AG09309 (cell line): ENCODE measurements at regions not wholly inside any gene's neighbourhood (a gene's known extent, or its start where the extent isn't known, plus 50 kb on each side); places are given as distances from the start of the nearest gene placed in this dataset.
"Not testable (repeated sequence)": the region's sequence is repeated elsewhere in the genome, so short reads cannot be mapped to it uniquely, and the experiment has no call there.

ENCODE experiments used
- DNase-seq: peaks from one replicate; pipeline ENCODE4 v3.0.0-alpha.2; 2010; ENCODE audit warnings: low read depth
- H3K4me3 ChIP-seq: 2 replicates; pipeline ENCODE4 v1.5.1; 2011; ENCODE audit warnings: mild to moderate bottlenecking, low read depth, low read length, moderate library complexity; ENCODE audit not compliant: control insufficient read depth
- TF ChIP-seq, protein P1 (sequence below): IDR thresholded peaks from 2 replicates; pipeline ENCODE4 v1.5.1; 2011; ENCODE audit warnings: mild to moderate bottlenecking, low read depth, low read length, inconsistent platforms; ENCODE audit not compliant: insufficient read depth, control insufficient read depth; ENCODE audit errors: missing control alignments

DNA sequence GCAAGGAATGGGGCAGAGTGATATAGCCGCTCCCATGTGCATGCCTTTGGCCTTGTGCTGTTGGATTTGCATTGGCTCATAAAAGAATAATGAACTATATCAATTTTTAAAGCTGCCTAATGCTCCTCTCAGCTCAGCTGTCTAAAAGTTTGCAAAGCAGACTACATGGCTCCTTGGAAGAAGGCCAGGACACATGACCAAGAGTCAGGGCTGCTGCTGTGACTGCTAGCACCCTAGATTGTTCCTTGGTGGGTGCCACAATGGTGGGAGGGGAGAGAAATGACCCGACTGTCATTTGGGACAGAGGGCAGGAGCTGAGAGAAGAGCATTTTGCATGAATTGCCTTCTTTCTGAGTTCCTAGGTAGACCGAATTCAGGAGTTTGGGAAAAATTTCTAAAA lies 307.9 kb downstream of the PDCD6IP start:
- no peak for DNase-seq
- TF ChIP-seq, protein P1, sequence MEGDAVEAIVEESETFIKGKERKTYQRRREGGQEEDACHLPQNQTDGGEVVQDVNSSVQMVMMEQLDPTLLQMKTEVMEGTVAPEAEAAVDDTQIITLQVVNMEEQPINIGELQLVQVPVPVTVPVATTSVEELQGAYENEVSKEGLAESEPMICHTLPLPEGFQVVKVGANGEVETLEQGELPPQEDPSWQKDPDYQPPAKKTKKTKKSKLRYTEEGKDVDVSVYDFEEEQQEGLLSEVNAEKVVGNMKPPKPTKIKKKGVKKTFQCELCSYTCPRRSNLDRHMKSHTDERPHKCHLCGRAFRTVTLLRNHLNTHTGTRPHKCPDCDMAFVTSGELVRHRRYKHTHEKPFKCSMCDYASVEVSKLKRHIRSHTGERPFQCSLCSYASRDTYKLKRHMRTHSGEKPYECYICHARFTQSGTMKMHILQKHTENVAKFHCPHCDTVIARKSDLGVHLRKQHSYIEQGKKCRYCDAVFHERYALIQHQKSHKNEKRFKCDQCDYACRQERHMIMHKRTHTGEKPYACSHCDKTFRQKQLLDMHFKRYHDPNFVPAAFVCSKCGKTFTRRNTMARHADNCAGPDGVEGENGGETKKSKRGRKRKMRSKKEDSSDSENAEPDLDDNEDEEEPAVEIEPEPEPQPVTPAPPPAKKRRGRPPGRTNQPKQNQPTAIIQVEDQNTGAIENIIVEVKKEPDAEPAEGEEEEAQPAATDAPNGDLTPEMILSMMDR: no peak
- no peak overlapping the region for H3K4me3 ChIP-seq

DNA sequence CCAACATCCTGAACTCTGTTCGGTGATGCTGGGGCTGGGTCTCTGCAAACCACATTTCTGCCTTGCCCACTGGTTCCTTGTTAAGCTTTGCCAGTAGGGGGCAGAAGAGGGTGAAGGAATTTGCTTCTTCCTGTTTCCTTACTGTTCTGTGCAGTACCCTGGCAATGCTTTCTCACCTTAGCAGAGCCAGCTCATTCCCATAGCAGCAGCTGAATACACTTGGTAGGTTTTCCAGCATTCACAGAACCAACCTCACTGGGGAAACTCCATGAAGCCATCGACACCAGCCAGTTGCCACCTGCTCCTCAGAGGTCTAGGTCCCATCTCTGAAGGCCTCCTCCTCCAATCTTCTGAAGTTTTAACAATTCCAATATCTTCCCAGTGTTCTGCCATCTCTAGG lies 308.4 kb downstream of the PDCD6IP start:
- H3K4me3 ChIP-seq: no peak overlapping the region
- TF ChIP-seq, protein P1: no peak
- DNase-seq: no peak

DNA sequence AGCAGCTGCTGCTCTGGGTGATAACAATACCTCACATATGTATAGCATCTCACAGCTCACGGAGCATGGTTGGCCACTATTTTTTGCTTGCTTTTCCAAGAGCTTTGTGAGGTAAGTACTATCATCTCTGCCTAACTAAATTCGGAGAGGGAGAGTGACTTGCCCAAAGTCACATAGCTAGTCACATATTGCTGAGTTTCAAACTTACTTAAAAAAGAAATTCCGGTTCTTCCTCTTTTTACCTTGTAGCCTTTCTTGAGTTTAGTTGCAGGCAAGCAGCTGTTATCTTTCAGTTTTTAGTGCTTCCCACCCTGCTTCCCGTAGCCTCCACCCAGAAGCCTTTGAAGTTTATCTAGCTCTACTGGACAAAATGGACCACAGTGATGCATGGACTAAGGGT lies 309.2 kb downstream of the PDCD6IP start:
- TF ChIP-seq, protein P1: no peak
- DNase-seq: no peak
- no peak overlapping the region for H3K4me3 ChIP-seq

DNA sequence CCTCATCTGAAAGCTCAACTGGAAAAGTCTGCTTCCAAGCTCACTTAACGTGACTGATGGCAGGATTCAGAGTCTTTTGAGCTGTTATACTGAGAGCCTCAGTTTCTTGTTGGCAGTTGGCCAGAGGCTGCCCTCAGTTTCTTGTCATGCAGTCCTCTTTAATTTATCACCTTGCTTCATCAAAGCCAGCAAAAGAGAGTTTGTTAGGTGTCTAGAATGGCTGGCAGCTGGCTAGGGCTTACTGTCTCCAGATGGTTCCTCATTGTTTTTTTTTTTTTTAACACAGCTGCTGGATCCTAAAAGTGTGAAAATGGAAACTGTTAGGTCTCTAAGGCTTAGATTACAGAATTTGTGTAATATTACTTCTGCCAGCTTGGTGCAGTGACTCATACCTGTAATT lies 310.6 kb downstream of the PDCD6IP start:
- TF ChIP-seq, protein P1: no peak
- no peak for DNase-seq
- no peak overlapping the region for H3K4me3 ChIP-seq

DNA sequence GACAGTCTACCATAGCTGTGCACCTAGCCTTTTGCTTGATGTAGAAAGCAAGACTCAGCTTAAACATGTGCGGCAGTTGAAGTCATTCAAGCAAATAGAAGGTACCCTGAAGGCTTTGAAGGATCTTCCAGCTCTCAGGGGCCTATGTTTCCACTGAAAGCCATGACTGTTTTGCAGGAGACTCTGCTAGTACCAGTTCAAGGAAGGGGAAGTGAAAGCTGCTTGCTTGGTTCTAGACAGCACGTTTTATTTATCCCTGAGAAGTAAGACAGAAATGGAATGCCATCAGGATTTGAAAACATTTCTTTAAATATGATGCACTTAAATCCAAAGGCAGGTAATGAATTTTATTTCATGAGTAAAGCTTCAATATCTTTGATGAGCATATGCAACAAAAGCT lies 311.4 kb downstream of the PDCD6IP start:
- TF ChIP-seq, protein P1: no peak
- no peak overlapping the region for H3K4me3 ChIP-seq
- no peak for DNase-seq

DNA sequence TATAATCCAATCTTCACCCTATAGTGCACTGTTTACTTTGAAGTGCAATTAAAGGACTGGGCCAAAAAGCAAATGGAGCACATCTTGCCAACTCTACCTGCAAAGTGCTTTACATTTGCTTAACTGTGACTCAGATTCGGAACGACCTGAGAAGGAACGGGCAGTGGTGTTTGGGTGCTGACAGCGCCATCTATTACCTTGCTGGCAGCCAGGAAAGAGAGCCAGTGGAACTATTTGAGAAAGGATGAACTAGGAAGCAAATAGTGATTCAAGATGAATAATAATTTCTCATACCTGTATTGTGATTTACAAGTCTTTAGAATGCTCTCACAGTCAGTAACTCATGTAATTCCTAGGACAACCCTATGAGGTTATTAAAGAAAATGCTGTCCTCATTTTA lies 312.9 kb downstream of the PDCD6IP start:
- H3K4me3 ChIP-seq: no peak overlapping the region
- no peak for DNase-seq
- TF ChIP-seq, protein P1: no peak

DNA sequence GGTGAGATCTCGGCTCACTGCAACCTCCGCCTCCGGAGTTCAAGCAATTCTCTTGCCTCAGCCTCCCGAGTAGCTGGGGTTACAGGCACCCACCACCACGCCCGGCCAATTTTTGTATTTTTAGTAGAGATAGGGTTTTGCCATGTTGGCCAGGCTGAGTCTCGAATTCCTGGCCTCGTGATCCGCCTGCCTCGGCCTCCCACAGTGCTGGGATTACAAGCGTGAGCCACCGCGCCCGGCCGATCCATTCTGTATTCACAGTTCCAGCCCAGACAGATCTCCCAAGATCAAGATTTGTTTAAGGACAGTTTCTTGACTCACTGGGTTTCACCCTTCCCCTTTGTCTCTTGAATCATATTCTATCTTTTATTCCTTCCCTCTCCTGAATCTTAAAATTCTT lies 313.8 kb downstream of the PDCD6IP start:
- DNase-seq, H3K4me3 ChIP-seq: not testable (repeated sequence)

DNA sequence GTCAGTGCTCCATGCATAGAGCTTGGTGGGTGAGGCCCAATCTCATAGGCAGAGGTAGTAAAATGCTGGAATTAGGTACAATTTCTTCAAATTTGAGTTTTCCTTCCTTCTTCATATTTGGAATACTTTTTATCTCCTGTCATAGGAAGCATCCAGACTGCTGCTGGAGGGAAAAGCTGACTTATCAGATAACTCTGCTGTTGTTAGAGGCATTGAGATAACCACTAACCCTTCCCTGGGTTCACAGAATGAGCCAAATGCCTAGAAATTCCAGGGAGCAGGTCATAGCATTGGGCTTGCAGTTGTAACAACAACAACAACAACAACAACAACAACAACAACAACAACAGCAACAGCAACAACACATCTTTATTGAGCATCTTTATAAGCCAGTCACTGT lies 332.7 kb downstream of the PDCD6IP start:
- DNase-seq: no peak
- TF ChIP-seq, protein P1: no peak
- no peak overlapping the region for H3K4me3 ChIP-seq
